ENCODE measurements at regions not wholly inside any gene's neighbourhood (a gene's known extent, or its start where the extent isn't known, plus 50 kb on each side); places are given as distances from the start of the nearest gene placed in this dataset.

DNA sequence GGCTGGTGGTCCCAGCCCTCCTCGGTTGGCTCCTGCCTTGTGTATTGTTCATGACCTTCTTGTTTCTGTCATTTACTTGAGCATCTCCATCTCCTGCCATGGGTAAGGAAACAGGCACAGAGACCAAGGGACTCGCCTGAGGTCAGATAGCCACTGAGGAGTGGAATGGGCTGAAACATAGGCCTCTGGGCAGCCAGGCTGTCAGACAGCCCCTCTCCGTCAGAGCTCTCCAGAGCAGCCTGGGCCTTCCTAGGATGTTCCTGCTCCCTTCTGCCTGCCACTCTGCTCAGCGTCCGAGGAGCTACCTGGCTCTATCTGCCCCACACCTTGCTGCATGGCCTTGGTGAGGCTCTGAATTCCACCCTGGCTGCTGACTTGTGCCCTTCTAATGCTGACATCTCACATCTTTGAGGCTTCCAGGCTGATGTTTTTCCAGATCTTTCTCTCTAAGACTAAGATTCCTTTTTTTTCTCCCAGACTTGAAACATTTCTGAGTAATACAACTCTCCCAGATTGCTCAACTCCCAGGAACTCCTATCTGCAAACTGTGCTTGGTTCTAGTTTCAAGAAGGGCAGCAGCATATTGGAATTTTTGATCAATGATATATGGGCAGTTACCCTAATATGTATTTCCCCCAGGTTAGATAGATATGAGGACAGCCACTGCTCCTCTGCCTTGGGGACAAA, 67.7 kb downstream of the MCFD2 start:
- Histone ChIP-seq H3K4me3 (no peak overlapping the region), H3K27ac (peak overlapping the region; percentile 91 to 95 (median 92)), H3K9me3 (no peaks in the 10 kb centered on the region), H3K4me1 (peaks cover 47 to 59% (median 55%) of the 10 kb centered on the region in 4 donors), H3K27me3 (no peaks in the 10 kb centered on the region), H3K36me3 (no peaks in the 10 kb centered on the region)
- intact Hi-C loops (cut with DNase I; ENCODE audit: low total_unique reads): no loop called here
- 70% methylated on average over 5 of the region's 5 CpGs; no CpG with 5 or more reads in 1 of the 2 donors for WGBS, 2 donors (ENCODE audit: low coverage in 1 of 2)
- TF ChIP-seq POLR2AphosphoS5 (IDR thresholded peaks at IDR 0.05): no peak
- TF ChIP-seq, protein P1, sequence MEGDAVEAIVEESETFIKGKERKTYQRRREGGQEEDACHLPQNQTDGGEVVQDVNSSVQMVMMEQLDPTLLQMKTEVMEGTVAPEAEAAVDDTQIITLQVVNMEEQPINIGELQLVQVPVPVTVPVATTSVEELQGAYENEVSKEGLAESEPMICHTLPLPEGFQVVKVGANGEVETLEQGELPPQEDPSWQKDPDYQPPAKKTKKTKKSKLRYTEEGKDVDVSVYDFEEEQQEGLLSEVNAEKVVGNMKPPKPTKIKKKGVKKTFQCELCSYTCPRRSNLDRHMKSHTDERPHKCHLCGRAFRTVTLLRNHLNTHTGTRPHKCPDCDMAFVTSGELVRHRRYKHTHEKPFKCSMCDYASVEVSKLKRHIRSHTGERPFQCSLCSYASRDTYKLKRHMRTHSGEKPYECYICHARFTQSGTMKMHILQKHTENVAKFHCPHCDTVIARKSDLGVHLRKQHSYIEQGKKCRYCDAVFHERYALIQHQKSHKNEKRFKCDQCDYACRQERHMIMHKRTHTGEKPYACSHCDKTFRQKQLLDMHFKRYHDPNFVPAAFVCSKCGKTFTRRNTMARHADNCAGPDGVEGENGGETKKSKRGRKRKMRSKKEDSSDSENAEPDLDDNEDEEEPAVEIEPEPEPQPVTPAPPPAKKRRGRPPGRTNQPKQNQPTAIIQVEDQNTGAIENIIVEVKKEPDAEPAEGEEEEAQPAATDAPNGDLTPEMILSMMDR (IDR thresholded peaks at IDR 0.05): no peak
- TF ChIP-seq POLR2A (IDR thresholded peaks at IDR 0.05): no peak
- TF ChIP-seq EP300 (IDR thresholded peaks at IDR 0.05; ENCODE audit: low read depth): no peak
- in situ Hi-C loops (cut with MboI; ENCODE audit: low pct_ligation_motif_present in 1 of 4, low pct_unique_long_range_greater_than_20kb in 1 of 4, low sequenced_read_pairs in 3 of 4): no loop called here
- no peak for DNase-seq

DNA sequence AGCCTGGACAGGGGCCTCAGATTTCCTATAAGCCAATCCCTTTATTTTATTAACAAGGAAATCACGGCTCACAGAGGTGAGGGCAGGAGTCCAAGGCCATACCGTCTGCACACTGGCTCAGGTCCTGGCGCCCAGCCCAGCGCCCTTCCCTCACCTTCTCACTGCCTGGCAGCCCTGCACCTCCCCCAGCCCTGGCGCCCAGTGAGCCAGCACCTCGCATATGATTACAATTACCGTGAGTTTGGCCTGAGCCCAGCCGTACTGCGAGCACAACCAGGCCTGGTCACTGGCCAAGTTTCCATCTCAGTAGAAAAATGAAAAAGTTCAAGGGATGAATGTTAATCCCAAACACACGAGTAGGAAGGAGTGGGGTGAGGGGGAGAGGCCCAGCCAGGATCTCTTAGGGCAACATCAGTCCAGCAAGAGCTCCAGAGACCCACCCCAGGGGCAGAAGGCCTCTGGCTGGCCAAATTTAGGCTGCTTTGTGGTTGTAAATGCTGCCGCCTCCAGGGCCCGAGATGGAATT, 68.4 kb downstream of the MCFD2 start:
- intact Hi-C loops (cut with DNase I; ENCODE audit: low total_unique reads) (no loop called here), in situ Hi-C loops (cut with MboI; ENCODE audit: low pct_ligation_motif_present in 1 of 4, low pct_unique_long_range_greater_than_20kb in 1 of 4, low sequenced_read_pairs in 3 of 4) (no loop called here)
- DNase-seq: peak; percentile 96
- H3K9me3 ChIP-seq: no peaks in the 10 kb centered on the region
- peaks cover 47 to 59% (median 55%) of the 10 kb centered on the region in 4 donors for H3K4me1 ChIP-seq
- peak; percentile 85 for TF ChIP-seq EP300 (IDR thresholded peaks at IDR 0.05; ENCODE audit: low read depth)
- TF ChIP-seq POLR2A (IDR thresholded peaks at IDR 0.05): no peak
- TF ChIP-seq POLR2AphosphoS5 (IDR thresholded peaks at IDR 0.05): peak; percentile 87 to 91 (median 88)
- peak overlapping the region; percentile 91 to 95 (median 92) for H3K27ac ChIP-seq
- no peaks in the 10 kb centered on the region for H3K27me3 ChIP-seq
- no peaks in the 10 kb centered on the region for H3K36me3 ChIP-seq
- H3K4me3 ChIP-seq: no peak overlapping the region
- 28% methylated on average over 12 of the region's 12 CpGs; no CpG with 5 or more reads in 1 of the 2 donors for WGBS, 2 donors (ENCODE audit: low coverage in 1 of 2)

DNA sequence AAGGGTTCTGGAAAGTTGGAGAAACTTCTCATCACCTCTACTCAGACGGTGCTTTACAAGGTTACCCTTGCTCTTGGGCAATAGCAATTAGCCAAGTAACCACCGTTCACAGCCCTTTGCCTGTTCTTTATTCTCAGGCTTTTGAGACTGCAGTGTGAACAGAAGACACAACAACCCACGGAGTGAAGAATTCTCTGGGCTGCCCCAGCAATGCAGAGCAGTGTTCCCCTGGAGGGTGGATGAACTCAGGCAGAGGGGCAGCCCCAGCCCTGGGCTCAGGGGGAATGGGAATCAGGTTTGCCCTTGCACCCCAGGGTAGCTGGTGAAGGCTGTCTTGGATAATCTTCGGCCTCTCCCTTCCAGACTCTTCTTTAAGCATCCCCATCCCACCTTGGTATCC, 69.1 kb downstream of the MCFD2 start:
- H3K9me3 ChIP-seq: no peaks in the 10 kb centered on the region
- intact Hi-C loops (cut with DNase I; ENCODE audit: low total_unique reads) (no loop called here), in situ Hi-C loops (cut with MboI; ENCODE audit: low pct_ligation_motif_present in 1 of 4, low pct_unique_long_range_greater_than_20kb in 1 of 4, low sequenced_read_pairs in 3 of 4) (no loop called here)
- H3K27ac ChIP-seq: peak overlapping the region; percentile 91 to 95 (median 92)
- H3K36me3 ChIP-seq: no peaks in the 10 kb centered on the region
- no peak for TF ChIP-seq EP300 (IDR thresholded peaks at IDR 0.05; ENCODE audit: low read depth)
- TF ChIP-seq POLR2AphosphoS5 (IDR thresholded peaks at IDR 0.05): no peak
- TF ChIP-seq, protein P1 (IDR thresholded peaks at IDR 0.05): no peak
- no peak for TF ChIP-seq POLR2A (IDR thresholded peaks at IDR 0.05)
- no peak overlapping the region for H3K4me3 ChIP-seq
- H3K27me3 ChIP-seq: no peaks in the 10 kb centered on the region
- H3K4me1 ChIP-seq: peaks cover 47 to 62% (median 55%) of the 10 kb centered on the region in 4 donors
- WGBS, 2 donors (ENCODE audit: low coverage in 1 of 2): 15 to 51% methylated on average over 2 to 4 of the region's 4 CpGs
- DNase-seq: no peak

DNA sequence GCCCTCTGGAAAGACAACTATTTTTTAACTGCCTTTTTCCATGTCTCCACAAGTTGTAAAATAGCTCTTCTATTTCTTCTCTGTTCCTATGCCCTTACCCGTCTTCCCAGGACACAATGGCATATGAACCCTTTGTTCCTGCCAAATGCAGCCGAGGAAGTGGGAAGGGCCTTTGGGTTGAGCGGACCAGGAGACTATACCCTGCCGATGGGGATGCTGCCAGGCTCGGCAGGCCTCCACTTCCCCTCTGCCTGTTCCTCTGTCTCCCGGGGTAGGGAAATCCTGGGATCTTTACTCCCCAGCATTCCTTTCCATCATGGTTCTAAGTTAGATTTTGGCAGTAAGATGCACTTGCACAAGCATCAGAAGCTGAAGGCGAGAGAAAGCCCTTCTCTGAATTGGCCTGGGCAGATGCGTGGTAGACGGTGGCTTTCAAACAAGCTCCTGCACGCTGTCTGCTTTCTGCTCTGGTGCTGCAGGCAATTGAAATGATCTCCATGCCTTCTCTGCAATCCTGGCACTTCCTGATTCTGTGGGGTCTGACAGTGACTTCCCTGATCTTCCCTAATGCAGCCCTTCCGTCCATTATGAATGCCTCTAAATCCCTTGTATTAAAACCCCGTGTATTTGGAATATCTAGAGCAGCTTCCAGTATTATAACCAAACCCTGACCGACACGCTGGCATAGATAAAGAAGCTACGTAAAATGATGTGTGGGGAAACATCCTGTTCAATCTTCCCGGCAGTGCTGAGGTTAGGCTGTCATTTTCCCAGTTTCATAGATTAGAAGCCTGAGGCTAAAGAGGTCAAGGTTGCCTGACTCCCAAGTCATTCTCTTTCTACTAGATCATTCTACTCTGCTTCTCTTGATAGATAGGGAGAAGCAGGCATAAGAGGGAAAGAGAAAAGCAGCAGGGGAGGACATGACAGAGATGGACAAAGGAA, 69.8 kb downstream of the MCFD2 start:
- H3K27ac ChIP-seq: peak overlapping the region; percentile 91 to 95 (median 92)
- no peak for DNase-seq
- intact Hi-C loops (cut with DNase I; ENCODE audit: low total_unique reads): no loop called here
- no peak overlapping the region for H3K4me3 ChIP-seq
- 84 to 91% methylated on average over 10 to 16 of the region's 16 CpGs for WGBS, 2 donors (ENCODE audit: low coverage in 1 of 2)
- in situ Hi-C loops (cut with MboI; ENCODE audit: low pct_ligation_motif_present in 1 of 4, low pct_unique_long_range_greater_than_20kb in 1 of 4, low sequenced_read_pairs in 3 of 4): no loop called here
- no peaks in the 10 kb centered on the region for H3K36me3 ChIP-seq
- H3K9me3 ChIP-seq: no peaks in the 10 kb centered on the region
- peaks cover 47 to 61% (median 53%) of the 10 kb centered on the region in 4 donors for H3K4me1 ChIP-seq
- no peaks in the 10 kb centered on the region for H3K27me3 ChIP-seq
- TF ChIP-seq, protein P1 (IDR thresholded peaks at IDR 0.05): no peak
- TF ChIP-seq EP300 (IDR thresholded peaks at IDR 0.05; ENCODE audit: low read depth) (no peak), POLR2AphosphoS5 (IDR thresholded peaks at IDR 0.05) (no peak), POLR2A (IDR thresholded peaks at IDR 0.05) (no peak)
